ENCODE measurements at regions not wholly inside any gene's neighbourhood (a gene's known extent, or its start where the extent isn't known, plus 50 kb on each side); places are given as distances from the start of the nearest gene placed in this dataset.
"Not testable (repeated sequence)": the region's sequence is repeated elsewhere in the genome, so short reads cannot be mapped to it uniquely, and the experiment has no call there.

GRCh38 chr11:112620621-112621394 lies 340.4 kb upstream of the NCAM1 start:
- Histone ChIP-seq H3K36me3 (no peaks in the 10 kb centered on the region), H3K4me1 (no peaks in the 10 kb centered on the region), H3K27ac (replicated peaks) (no peak overlapping the region), H3K27me3 (ENCODE audit: low read depth) (no peaks in the 10 kb centered on the region), H3K9me3 (replicated peaks) (no peaks in the 10 kb centered on the region), H3K4me3 (no peak overlapping the region)
- no peak for TF ChIP-seq CTCF (IDR thresholded peaks at IDR 0.05; ENCODE audit: borderline replicate concordance)
- DNase-seq, result no peak
- intact Hi-C loops (cut with micrococcal nuclease), result no loop called here

GRCh38 chr11:112623057-112623456 lies 338.2 kb upstream of the NCAM1 start:
- no peak for DNase-seq
- no peak overlapping the region for H3K27ac ChIP-seq (replicated peaks)
- H3K4me1 ChIP-seq, result no peaks in the 10 kb centered on the region
- H3K4me3 ChIP-seq, result no peak overlapping the region
- H3K9me3 ChIP-seq (replicated peaks), result no peaks in the 10 kb centered on the region
- TF ChIP-seq CTCF (IDR thresholded peaks at IDR 0.05; ENCODE audit: borderline replicate concordance), result no peak
- no peaks in the 10 kb centered on the region for H3K36me3 ChIP-seq
- intact Hi-C loops (cut with micrococcal nuclease), result no loop called here
- no peaks in the 10 kb centered on the region for H3K27me3 ChIP-seq (ENCODE audit: low read depth)

- TF ChIP-seq CTCF (IDR thresholded peaks at IDR 0.05; ENCODE audit: borderline replicate concordance), result no peak
- intact Hi-C loops (cut with micrococcal nuclease), result no loop called here
- H3K36me3 ChIP-seq, result no peaks in the 10 kb centered on the region
Measured at GRCh38 chr11:112624431-112624830, 336.8 kb upstream of the NCAM1 start.

GRCh38 chr11:112624971-112625370 lies 336.2 kb upstream of the NCAM1 start:
- H3K9me3 ChIP-seq (replicated peaks); H3K36me3 ChIP-seq; intact Hi-C loops (cut with micrococcal nuclease); H3K27ac ChIP-seq (replicated peaks); H3K4me3 ChIP-seq; H3K4me1 ChIP-seq; DNase-seq; H3K27me3 ChIP-seq (ENCODE audit: low read depth): not testable (repeated sequence)

More at GRCh38 chr11:112624431-112624830, 336.8 kb upstream of the NCAM1 start:
- no peak for DNase-seq
- H3K27ac ChIP-seq (replicated peaks), result no peak overlapping the region
- no peak overlapping the region for H3K4me3 ChIP-seq
- no peaks in the 10 kb centered on the region for H3K9me3 ChIP-seq (replicated peaks)
- no peaks in the 10 kb centered on the region for H3K27me3 ChIP-seq (ENCODE audit: low read depth)
- no peaks in the 10 kb centered on the region for H3K4me1 ChIP-seq

GRCh38 chr11:112625814-112626213 lies 335.4 kb upstream of the NCAM1 start:
- Histone ChIP-seq H3K27ac (replicated peaks) (no peak overlapping the region), H3K4me3 (no peak overlapping the region), H3K36me3 (no peaks in the 10 kb centered on the region), H3K27me3 (ENCODE audit: low read depth) (no peaks in the 10 kb centered on the region), H3K9me3 (replicated peaks) (no peaks in the 10 kb centered on the region), H3K4me1 (peaks cover 2% of the 10 kb centered on the region)
- no peak for TF ChIP-seq CTCF (IDR thresholded peaks at IDR 0.05; ENCODE audit: borderline replicate concordance)
- intact Hi-C loops (cut with micrococcal nuclease), result no loop called here
- no peak for DNase-seq

GRCh38 chr11:112626731-112627130 lies 334.5 kb upstream of the NCAM1 start:
- Histone ChIP-seq H3K4me1 (peaks cover 11% of the 10 kb centered on the region), H3K4me3 (no peak overlapping the region), H3K9me3 (replicated peaks) (no peaks in the 10 kb centered on the region), H3K36me3 (no peaks in the 10 kb centered on the region), H3K27me3 (ENCODE audit: low read depth) (no peaks in the 10 kb centered on the region), H3K27ac (replicated peaks) (no peak overlapping the region)
- intact Hi-C loops (cut with micrococcal nuclease), result no loop called here
- TF ChIP-seq CTCF (IDR thresholded peaks at IDR 0.05; ENCODE audit: borderline replicate concordance), result no peak
- no peak for DNase-seq
